H1 (cell line): ENCODE measurements at regions not wholly inside any gene's neighbourhood (a gene's known extent, or its start where the extent isn't known, plus 50 kb on each side); places are given as distances from the start of the nearest gene placed in this dataset.

Experiments
- BCL11A ChIP-seq, 2 experiments: IDR thresholded peaks; one replicate each; pipeline ENCODE4 v1.6.1; 2011; ENCODE audit warnings: low read depth in 2 of 2, low read length in 2 of 2, mild to moderate bottlenecking in 2 of 2
- CTCF ChIP-seq, 3 experiments: IDR thresholded peaks; 1 replicate in 2 of 3; 2 replicates in 1 of 3; pipeline versions ENCODE4 v1.5.1 to v1.6.1; 2011; ENCODE audit warnings: low read length in 3 of 3, mild to moderate bottlenecking in 3 of 3, inconsistent platforms in 2 of 3, low read depth in 1 of 3, moderate library complexity in 1 of 3; ENCODE audit not compliant: insufficient read depth in 1 of 3; ENCODE audit errors: control extremely low read depth in 1 of 3
- HDAC2 ChIP-seq, 2 experiments: fragments of 300-600 bp in 1 of 2; sonication (generic) in 1 of 2; IDR thresholded peaks; 2 replicates each; pipeline ENCODE4 v1.6.1; 2011 to 2012; ENCODE audit warnings: low read depth in 2 of 2, low read length in 2 of 2, mild to moderate bottlenecking in 2 of 2, moderate library complexity in 2 of 2, borderline replicate concordance in 1 of 2, inconsistent platforms in 1 of 2
- POLR2AphosphoS5 ChIP-seq: IDR thresholded peaks from 2 replicates; pipeline ENCODE4 v1.6.1; 2011; ENCODE audit warnings: low read depth, low read length
- POU5F1 ChIP-seq: IDR thresholded peaks from 2 replicates; pipeline ENCODE4 v1.6.1; 2011; ENCODE audit warnings: low read depth, mild to moderate bottlenecking, low read length, moderate library complexity

- no peak for TF ChIP-seq HDAC2 (IDR thresholded peaks at IDR 0.05; ENCODE audit: borderline replicate concordance in 1 of 2, low read depth in 2 of 2, low read length in 2 of 2)
- no peak for TF ChIP-seq BCL11A (IDR thresholded peaks at IDR 0.05; ENCODE audit: low read depth in 2 of 2, low read length in 2 of 2)
- no peak for TF ChIP-seq POLR2AphosphoS5
- no peak for TF ChIP-seq CTCF (IDR thresholded peaks at IDR 0.05; ENCODE audit: control extremely low read depth in 1 of 3, insufficient read depth in 1 of 3, low read depth in 1 of 3, low read length in 3 of 3)
- no peak for TF ChIP-seq POU5F1
These were observed 133.4 kb downstream of the ACTL7B start (continued) for GRCh38 chr9:108722396-108722795.
